ENCODE measurements at regions not wholly inside any gene's neighbourhood (a gene's known extent, or its start where the extent isn't known, plus 50 kb on each side); places are given as distances from the start of the nearest gene placed in this dataset.

GRCh38 chr20:5492937-5493336, 117.9 kb downstream of the GPCPD1 start:
- DNase-seq (ENCODE audit: low read depth in 2 of 2), result no peak
- H3K4me3 ChIP-seq (replicated peaks in 1 of 2; ENCODE audit: low read depth in 2 of 2, low read length in 2 of 2), result no peak overlapping the region
- no peak for TF ChIP-seq CTCF (IDR thresholded peaks at IDR 0.05; ENCODE audit: low read depth, low read length)

GRCh38 chr20:5491455-5491854, 119.4 kb downstream of the GPCPD1 start:
- TF ChIP-seq CTCF (IDR thresholded peaks at IDR 0.05; ENCODE audit: low read depth, low read length), result no peak
- H3K4me3 ChIP-seq (replicated peaks in 1 of 2; ENCODE audit: low read depth in 2 of 2, low read length in 2 of 2), result no peak overlapping the region
- DNase-seq (ENCODE audit: low read depth in 2 of 2), result no peak

GRCh38 chr20:5489601-5490000, 121.2 kb downstream of the GPCPD1 start:
- no peak overlapping the region for H3K4me3 ChIP-seq (replicated peaks in 1 of 2; ENCODE audit: low read depth in 2 of 2, low read length in 2 of 2)
- TF ChIP-seq CTCF (IDR thresholded peaks at IDR 0.05; ENCODE audit: low read depth, low read length), result no peak
- DNase-seq (ENCODE audit: low read depth in 2 of 2), result no peak

- no peak for TF ChIP-seq CTCF (IDR thresholded peaks at IDR 0.05; ENCODE audit: low read depth, low read length)
- no peak overlapping the region for H3K4me3 ChIP-seq (replicated peaks in 1 of 2; ENCODE audit: low read depth in 2 of 2, low read length in 2 of 2)
- DNase-seq (ENCODE audit: low read depth in 2 of 2), result no peak
Measured at GRCh38 chr20:5488823-5489222, 122.0 kb downstream of the GPCPD1 start.

- no peak for DNase-seq (ENCODE audit: low read depth in 2 of 2)
- no peak overlapping the region for H3K4me3 ChIP-seq (replicated peaks in 1 of 2; ENCODE audit: low read depth in 2 of 2, low read length in 2 of 2)
- no peak for TF ChIP-seq CTCF (IDR thresholded peaks at IDR 0.05; ENCODE audit: low read depth, low read length)
Measured at GRCh38 chr20:5486377-5487054, 124.3 kb downstream of the GPCPD1 start.

GRCh38 chr20:5484926-5485325, 125.9 kb downstream of the GPCPD1 start:
- H3K4me3 ChIP-seq (replicated peaks in 1 of 2; ENCODE audit: low read depth in 2 of 2, low read length in 2 of 2), result no peak overlapping the region
- no peak for DNase-seq (ENCODE audit: low read depth in 2 of 2)
- no peak for TF ChIP-seq CTCF (IDR thresholded peaks at IDR 0.05; ENCODE audit: low read depth, low read length)

- DNase-seq (ENCODE audit: low read depth in 2 of 2), result no peak
- H3K4me3 ChIP-seq (replicated peaks in 1 of 2; ENCODE audit: low read depth in 2 of 2, low read length in 2 of 2), result no peak overlapping the region
- no peak for TF ChIP-seq CTCF (IDR thresholded peaks at IDR 0.05; ENCODE audit: low read depth, low read length)
Measured at GRCh38 chr20:5484346-5484745, 126.5 kb downstream of the GPCPD1 start.
